GM12878 (cell line): ENCODE measurements at regions not wholly inside any gene's neighbourhood (a gene's known extent, or its start where the extent isn't known, plus 50 kb on each side); places are given as distances from the start of the nearest gene placed in this dataset.

ENCODE experiments used
- ATAC-seq: fragments of 200-7000 bp; cut with Tn5 transposase; 3 replicates; pipeline ENCODE4 v1.9.1; 2020; ENCODE audit warnings: mild to moderate bottlenecking, moderate library complexity
- BruUV-seq: library from RNA; stranded (reverse); fragments of 400-500 nt; replicated peaks from 2 replicates; lab custom pipeline; 2021; lab: Mats Ljungman, UMichigan
- CTCF ChIA-PET: fragments of 300-600 bp; sonication (Branson Sonifier 250); formaldehyde crosslinking; extraction: SDS; loops from one replicate; lab custom pipeline; 2021; ENCODE audit warnings: inconsistent platforms; lab: Yijun Ruan, JAX
- POLR2A ChIA-PET: fragments of 350-600 bp; formaldehyde crosslinking; extraction: SDS; loops from one replicate; lab custom pipeline; 2021; ENCODE audit warnings: inconsistent platforms; lab: Charles Lee
- RAD21 ChIA-PET: fragments of 300-600 bp; sonication (Branson Sonifier 250); formaldehyde crosslinking; loops from one replicate; lab custom pipeline; 2023; ENCODE audit warnings: antibody characterized with exemption; ENCODE audit not compliant: unreplicated experiment; lab: Charles Lee
- SMC1A ChIA-PET: fragments of 300-600 bp; sonication (Branson Sonifier 250); formaldehyde crosslinking; loops from one replicate; lab custom pipeline; 2023; ENCODE audit not compliant: unreplicated experiment, uncharacterized antibody; lab: Charles Lee
- DNase-seq: peaks from one replicate; pipeline ENCODE4 v3.0.0-alpha.2; 2011; ENCODE audit warnings: low read depth, low spot score
- FAIRE-seq: peaks from 3 replicates; lab custom pipeline; 2011; peaks lifted over from hg19 to GRCh38; lab: Jason Lieb, UNC
- H2AFZ ChIP-seq: 2 replicates; pipeline ENCODE4 v1.6.0; 2011; ENCODE audit warnings: low read depth, low read length, control low read depth; ENCODE audit not compliant: control insufficient read depth
- H3K27ac ChIP-seq: 2 replicates; pipeline ENCODE4 v1.5.1; 2011; ENCODE audit warnings: control low read depth; ENCODE audit not compliant: control insufficient read depth, insufficient read depth
- H3K27me3 ChIP-seq, 2 experiments: replicated peaks in 1 of 2; 2 replicates each; pipeline versions ENCODE4 v1.6.0 to v1.6.1; 2011; ENCODE audit warnings: low read length in 1 of 2; ENCODE audit not compliant: control insufficient read depth in 2 of 2, insufficient read depth in 2 of 2
- H3K36me3 ChIP-seq, 2 experiments: 2 replicates each; pipeline ENCODE4 v1.5.1; 2011; ENCODE audit warnings: low read length in 1 of 2; ENCODE audit not compliant: control insufficient read depth in 2 of 2, insufficient read depth in 2 of 2
- H3K4me1 ChIP-seq: 2 replicates; pipeline ENCODE4 v1.6.1; 2011; ENCODE audit warnings: mild to moderate bottlenecking, low read length, moderate library complexity, mixed read lengths; ENCODE audit not compliant: control insufficient read depth, insufficient read depth
- H3K4me2 ChIP-seq: 2 replicates; pipeline ENCODE4 v1.6.0; 2011; ENCODE audit warnings: control low read depth; ENCODE audit not compliant: control insufficient read depth, insufficient read depth
- H3K4me3 ChIP-seq: fragments of 200-600 bp; sonication (generic); 2 replicates; pipeline ENCODE4 v1.5.1; 2016
- H3K79me2 ChIP-seq: 2 replicates; pipeline ENCODE4 v1.6.0; 2011; ENCODE audit warnings: low read length; ENCODE audit not compliant: control insufficient read depth, insufficient read depth
- H3K9ac ChIP-seq: 2 replicates; pipeline ENCODE4 v1.8.0; 2011; ENCODE audit warnings: low read length, control low read depth, mixed read lengths; ENCODE audit not compliant: control insufficient read depth, insufficient read depth
- H3K9me3 ChIP-seq: replicated peaks from 3 replicates; pipeline ENCODE4 v1.5.1; 2011; ENCODE audit warnings: mild to moderate bottlenecking, low read length; ENCODE audit not compliant: control insufficient read depth, insufficient read depth
- H4K20me1 ChIP-seq: 2 replicates; pipeline ENCODE4 v1.6.0; 2011; ENCODE audit not compliant: control insufficient read depth, insufficient read depth
- CHD1 ChIP-seq: IDR thresholded peaks from 2 replicates; pipeline ENCODE4 v1.6.1; 2012; ENCODE audit warnings: low read depth, low read length, improper control_type of control experiment
- CTCF ChIP-seq, 3 experiments: IDR thresholded peaks in 2 of 3; conservative IDR thresholded peaks in 1 of 3; 2 replicates each; pipeline ENCODE4 v1.5.1; 2011; ENCODE audit warnings: low read depth in 3 of 3, low read length in 3 of 3, mild to moderate bottlenecking in 3 of 3, control low read depth in 2 of 3, moderate library complexity in 2 of 3, inconsistent platforms in 1 of 3, mixed read lengths in 1 of 3; ENCODE audit not compliant: control insufficient read depth in 2 of 3, insufficient read depth in 1 of 3; ENCODE audit errors: extremely low read depth in 1 of 3
- JUNB ChIP-seq: IDR thresholded peaks from 2 replicates; pipeline ENCODE4 v1.6.1; 2016; ENCODE audit warnings: antibody characterized with exemption, mild to moderate bottlenecking
- NFXL1 ChIP-seq: fragments of 450-650 bp; IDR thresholded peaks from 2 replicates; pipeline ENCODE4 v1.6.1; 2017; ENCODE audit warnings: antibody characterized with exemption, mild to moderate bottlenecking, borderline replicate concordance
- RAD21 ChIP-seq: IDR thresholded peaks from 2 replicates; pipeline ENCODE4 v1.6.1; 2011; ENCODE audit warnings: mild to moderate bottlenecking, low read depth, low read length, moderate library complexity; ENCODE audit not compliant: insufficient read depth
- RELA ChIP-seq: fragments of 450-650 bp; IDR thresholded peaks from 2 replicates; pipeline ENCODE4 v1.8.0; 2014; ENCODE audit warnings: borderline replicate concordance; ENCODE audit not compliant: partially characterized antibody
- in situ Hi-C: fragments of 300-500 bp; cut with MboI; formaldehyde crosslinking; loops from 9 replicates; pipeline ENCODE4 v1.14.3; 2018; ENCODE audit warnings: mixed read lengths
- intact Hi-C: fragments of 100-400 bp; cut with micrococcal nuclease; formaldehyde crosslinking; loops from one replicate; pipeline ENCODE4 v1.14.2; 2022; ENCODE audit not compliant: unreplicated experiment

- peak in 2 of 3 experiments; percentile 34 to 46; a peak in 3 of 6 replicates for TF ChIP-seq CTCF (IDR thresholded peaks at IDR 0.05 in 2 of 3, conservative IDR thresholded peaks at IDR 0.05 in 1 of 3; ENCODE audit: control insufficient read depth in 2 of 3, extremely low read depth in 1 of 3, insufficient read depth in 1 of 3, low read depth in 3 of 3, low read length in 3 of 3)
- TF ChIP-seq RAD21: peak; percentile 44
- no peak for TF ChIP-seq RELA
- ATAC-seq: peak; percentile 50
- in situ Hi-C loops: no loop called here
- ChIA-PET CTCF (interaction anchor here (0.6 to 1.4 kb wide), 2 partner anchors 237 to 1131 kb away, joined by 3 to 5 read pairs; no protein-coding TSS in a partner anchor), SMC1A (interaction anchor here (1.0 to 1.1 kb wide), 2 partner anchors 62 to 107 kb away, joined by 3 read pairs; no protein-coding TSS in a partner anchor), POLR2A (no interaction called here), RAD21 (interaction anchor here (1.5 kb wide), 1 partner anchor 17 kb away, joined by 3 read pairs; no protein-coding TSS in a partner anchor)
- Histone ChIP-seq H3K79me2 (no peaks in the 10 kb centered on the region), H3K27me3 (no peaks in the 10 kb centered on the region), H4K20me1 (no peaks in the 10 kb centered on the region), H3K4me3 (no peak overlapping the region), H3K9ac (no peak overlapping the region), H3K4me2 (no peak overlapping the region), H2AFZ (no peak overlapping the region), H3K27ac (no peak overlapping the region), H3K36me3 (no peaks in the 10 kb centered on the region), H3K9me3 (peaks cover 3% of the 10 kb centered on the region; the same call in 1 of the 3 replicates), H3K4me1 (0 out of 2 replicates have a peak, but pooled peaks cover 3% of the 10 kb centered on the region)
- no peak for DNase-seq
- FAIRE-seq: no peak
- intact Hi-C loops: loop anchor here (5.0 to 10.0 kb wide), 2 partner anchors 217 to 1131 kb away; partner anchors contain the start of gene CPEB2
- BruUV-seq: no TSS peak
Measured at GRCh38 chr4:14787894-14788293, 214.4 kb upstream of the CPEB2 start.

GRCh38 chr4:14790494-14790893 lies 211.8 kb upstream of the CPEB2 start:
- Histone ChIP-seq H3K9me3 (peaks cover 3% of the 10 kb centered on the region; the same call in 1 of the 3 replicates), H3K4me3 (no peak overlapping the region), H4K20me1 (no peaks in the 10 kb centered on the region), H3K9ac (no peak overlapping the region), H3K36me3 (no peaks in the 10 kb centered on the region), H3K27me3 (no peaks in the 10 kb centered on the region), H3K27ac (no peak overlapping the region), H3K4me1 (no peaks in the 10 kb centered on the region), H3K79me2 (no peaks in the 10 kb centered on the region), H3K4me2 (no peak overlapping the region), H2AFZ (no peak overlapping the region)
- no peak for FAIRE-seq
- RAD21 ChIA-PET: no interaction called here
- BruUV-seq: no TSS peak
- TF ChIP-seq JUNB: peak; percentile 63
- no peak for TF ChIP-seq NFXL1
- no peak for TF ChIP-seq CHD1
- POLR2A ChIA-PET: no interaction called here
- no peak for DNase-seq
- SMC1A ChIA-PET: no interaction called here
- CTCF ChIA-PET: no interaction called here
- in situ Hi-C loops: no loop called here
- intact Hi-C loops: no loop called here
- ATAC-seq: peak; percentile 40
